NCI-H2227 (cell line): ENCODE measurements at regions not wholly inside any gene's neighbourhood (a gene's known extent, or its start where the extent isn't known, plus 50 kb on each side); places are given as distances from the start of the nearest gene placed in this dataset.
"Not testable (repeated sequence)": the region's sequence is repeated elsewhere in the genome, so short reads cannot be mapped to it uniquely, and the experiment has no call there.

Experiments used
- DNase-seq: peaks from one replicate; lab custom pipeline; 2025; ENCODE audit not compliant: unreplicated experiment; lab: John Stamatoyannopoulos, UW

DNA sequence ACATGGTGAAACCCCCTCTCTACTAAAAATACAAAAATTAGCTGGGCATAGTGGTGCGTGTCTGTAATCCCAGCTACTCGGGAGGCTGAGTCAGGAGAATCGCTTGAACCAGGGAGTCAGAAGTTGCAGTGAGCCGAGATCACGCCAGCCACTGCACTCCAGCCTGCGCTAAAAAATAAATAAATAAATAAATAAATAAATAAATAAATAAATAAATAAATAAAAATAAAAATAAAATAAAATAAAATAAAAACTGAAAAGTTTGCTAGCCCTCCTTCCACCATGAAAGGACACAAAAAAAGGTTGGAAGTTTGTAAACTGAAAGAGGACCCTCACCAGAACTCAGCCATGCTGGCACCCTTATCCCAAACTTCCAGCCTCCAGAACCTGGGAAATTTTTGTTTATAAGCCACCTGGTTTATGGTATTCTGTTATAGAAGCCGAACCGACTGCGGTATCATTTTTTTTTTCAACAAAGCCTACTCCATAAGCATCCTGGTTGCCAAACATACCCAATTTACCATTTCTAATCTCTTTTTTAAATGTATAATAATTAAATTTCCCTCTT lies 448.2 kb downstream of the SEMA3D start:
- DNase-seq: no peak

GRCh38 chr7:84735677-84736076 lies 451.2 kb downstream of the SEMA3D start:
- no peak for DNase-seq

- no peak for DNase-seq
Observed at GRCh38 chr7:84735011-84735410, 451.8 kb downstream of the SEMA3D start.

- not testable (repeated sequence) for DNase-seq
Observed at GRCh38 chr7:84733976-84734375, 452.9 kb downstream of the SEMA3D start.

DNA sequence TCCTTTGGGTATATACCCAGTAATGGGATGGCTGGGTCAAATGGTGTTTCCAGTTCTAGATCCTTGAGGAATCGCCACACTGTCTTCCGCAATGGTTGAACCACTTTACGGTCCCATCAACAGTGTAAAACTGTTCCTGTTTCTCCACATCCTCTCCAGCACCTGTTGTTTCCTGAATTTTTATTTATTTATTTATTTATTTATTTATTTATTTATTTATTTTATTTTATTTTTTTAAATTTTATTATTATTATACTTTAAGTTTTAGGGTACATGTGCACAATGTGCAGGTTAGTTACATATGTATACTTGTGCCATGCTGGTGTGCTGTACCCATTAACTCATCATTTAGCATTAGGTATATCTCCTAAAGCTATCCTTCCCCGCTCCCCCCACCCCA lies 456.0 kb downstream of the SEMA3D start:
- not testable (repeated sequence) for DNase-seq

DNA sequence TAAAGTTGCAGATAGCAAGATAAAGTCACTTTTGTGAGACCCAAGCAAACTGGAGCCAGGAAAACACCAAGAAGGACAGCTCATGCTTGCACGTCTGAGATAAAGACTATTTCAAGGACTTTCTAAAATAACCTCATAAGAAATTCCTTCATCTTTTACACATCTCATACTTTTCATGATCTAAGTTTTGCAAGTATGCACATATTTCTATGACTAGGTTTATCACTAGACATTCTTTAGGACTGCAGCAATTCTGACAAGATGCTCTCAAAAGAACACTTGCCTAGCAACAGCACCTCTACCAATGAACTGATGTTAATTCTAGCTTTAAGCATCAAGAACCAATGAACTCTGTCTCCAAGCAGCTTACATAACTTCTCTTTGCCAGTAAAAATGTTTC lies 457.6 kb downstream of the SEMA3D start:
- DNase-seq: no peak

DNA sequence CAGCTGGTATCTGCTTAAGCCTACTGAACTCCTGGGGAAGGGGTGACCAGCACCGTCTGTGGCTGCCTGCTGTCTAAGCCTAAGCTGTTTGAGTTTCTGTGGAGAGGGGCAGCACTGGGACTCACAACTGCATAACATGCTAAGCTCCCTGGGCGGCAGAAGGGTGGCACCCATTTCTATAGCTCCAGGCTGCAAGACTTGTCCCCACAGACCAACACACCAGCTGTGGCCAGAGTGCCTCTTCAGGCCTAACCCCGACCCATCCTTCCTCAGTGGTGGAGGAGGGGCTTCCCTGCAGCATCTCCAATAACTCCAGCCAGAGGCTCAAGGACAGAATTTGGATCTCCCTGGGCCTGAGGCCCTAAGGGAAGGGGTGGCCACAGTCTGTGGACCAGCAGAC lies 464.1 kb downstream of the SEMA3D start:
- DNase-seq: no peak

DNA sequence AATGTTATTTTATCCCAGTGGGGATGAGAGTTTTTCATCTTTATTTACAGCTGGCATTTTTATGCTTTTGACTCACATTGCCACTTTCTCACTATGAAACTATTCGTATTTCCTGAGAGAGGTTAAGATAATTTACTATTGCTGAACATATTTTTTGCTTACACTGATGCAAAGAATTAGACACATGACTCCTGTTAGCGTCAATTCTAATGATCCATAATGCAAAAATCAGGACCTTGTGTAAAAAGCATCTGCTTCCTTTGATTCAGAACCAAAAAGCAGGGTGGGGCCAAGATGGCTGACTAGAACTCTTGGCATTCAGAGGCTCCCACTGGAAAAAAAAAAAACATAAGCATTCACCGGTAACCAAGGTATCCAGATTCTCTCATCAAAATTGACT lies 464.8 kb downstream of the SEMA3D start:
- DNase-seq: no peak

DNA sequence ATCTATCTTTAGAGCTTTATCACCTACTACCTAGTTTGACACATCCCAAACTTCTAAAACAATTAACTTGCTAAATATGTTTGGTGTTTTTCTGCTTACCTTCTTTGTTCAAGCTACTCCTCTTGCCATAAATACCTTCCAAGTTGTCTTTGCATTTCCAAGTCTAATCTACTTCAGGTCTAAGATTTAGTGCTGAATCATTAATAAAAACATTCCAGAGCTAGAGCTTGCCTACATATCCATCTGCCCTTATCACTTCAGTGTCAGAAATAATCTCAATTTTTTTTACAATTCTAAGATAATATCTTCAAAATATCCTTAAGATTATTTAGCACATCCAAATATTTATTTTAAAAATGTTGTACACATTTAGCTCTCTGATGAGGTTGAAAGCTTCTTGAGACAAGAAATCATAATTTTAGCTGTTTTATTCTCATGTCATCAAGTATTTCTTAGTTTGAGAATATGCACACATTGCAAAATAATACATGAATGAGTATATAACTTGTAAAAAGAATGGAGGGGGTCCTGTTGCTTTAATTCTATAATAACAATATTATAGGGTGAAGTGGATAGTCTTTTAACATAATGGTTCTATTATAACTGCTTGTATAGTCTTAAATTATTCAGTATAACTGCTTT lies 466.3 kb downstream of the SEMA3D start:
- no peak for DNase-seq

- peak; percentile 54 for DNase-seq
Observed at GRCh38 chr7:84714765-84715164, 472.1 kb downstream of the SEMA3D start.

- DNase-seq: no peak
Observed at GRCh38 chr7:84712374-84713121, 474.3 kb downstream of the SEMA3D start.

DNA sequence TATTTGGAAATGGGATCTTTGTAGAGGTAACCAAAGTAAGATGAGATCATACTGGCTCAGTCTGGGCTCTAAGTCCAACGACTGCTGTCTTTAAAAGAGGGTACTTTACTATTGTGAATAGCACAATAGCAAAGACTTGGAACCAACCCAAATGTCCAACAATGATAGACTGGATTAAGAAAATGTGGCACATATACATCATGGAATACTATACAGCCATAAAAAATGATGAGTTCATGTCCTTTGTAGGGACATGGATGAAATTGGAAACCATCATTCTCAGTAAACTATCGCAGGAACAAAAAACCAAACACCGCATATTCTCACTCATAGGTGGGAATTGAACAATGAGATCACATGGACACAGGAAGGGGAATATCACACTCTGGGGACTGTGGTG lies 476.3 kb downstream of the SEMA3D start:
- not testable (repeated sequence) for DNase-seq

DNA sequence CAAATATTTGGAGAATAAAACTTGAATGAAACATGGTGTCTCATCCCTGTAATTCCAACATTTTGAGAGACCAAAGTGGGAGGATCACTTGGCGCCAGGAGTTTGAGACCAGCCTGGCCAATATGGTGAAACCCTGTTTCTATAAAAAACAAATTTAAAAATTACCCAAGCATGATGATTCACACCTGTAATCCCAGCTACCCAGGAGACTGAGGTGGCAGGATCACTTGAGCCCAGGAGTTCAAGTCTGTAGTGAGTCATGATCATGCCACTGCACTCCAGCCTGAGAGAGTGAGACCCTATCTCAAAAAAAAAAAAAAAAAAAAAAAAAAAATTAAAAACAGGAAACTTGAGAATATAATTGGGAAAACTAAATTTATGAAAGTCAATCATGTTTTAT lies 481.1 kb downstream of the SEMA3D start:
- no peak for DNase-seq

GRCh38 chr7:84705079-84705478 lies 481.8 kb downstream of the SEMA3D start:
- DNase-seq: no peak

GRCh38 chr7:84704380-84704779 lies 482.5 kb downstream of the SEMA3D start:
- no peak for DNase-seq

- no peak for DNase-seq
Observed at GRCh38 chr7:84701524-84702306, 485.1 kb downstream of the SEMA3D start.

DNA sequence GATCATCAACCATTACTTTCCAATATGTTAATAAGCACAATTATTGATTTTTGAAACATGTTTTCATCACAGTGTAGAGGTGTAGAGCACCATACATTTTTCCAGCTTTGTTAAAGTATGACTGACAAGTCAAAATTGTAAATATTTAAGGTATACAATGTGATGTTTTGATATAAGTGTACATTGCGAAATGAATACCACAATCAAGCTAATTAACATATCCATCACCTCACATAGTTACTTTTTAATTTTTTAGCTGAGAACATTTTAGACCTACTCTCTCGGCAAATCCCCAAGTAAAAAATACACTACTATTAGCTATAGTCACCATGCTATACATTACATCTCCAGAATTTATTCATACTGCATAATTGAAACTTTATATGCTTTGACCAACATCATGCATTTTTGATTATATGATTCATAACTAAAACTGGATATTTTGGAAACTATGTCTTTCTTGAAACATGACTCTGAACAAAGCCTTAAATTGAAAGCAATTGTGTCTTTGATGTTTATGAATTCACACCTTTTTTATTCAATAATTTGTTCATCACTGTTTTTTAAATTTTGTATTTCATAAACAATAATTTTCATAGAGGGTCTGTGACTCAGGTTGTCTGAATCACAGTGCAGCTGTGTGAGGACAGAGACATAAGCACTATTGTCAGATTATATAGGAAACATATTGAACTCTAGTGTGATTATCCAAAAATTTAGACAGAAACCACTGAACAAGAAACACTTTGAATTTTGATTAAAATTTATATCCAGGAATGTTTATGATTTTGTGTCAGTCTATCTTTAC lies 486.1 kb downstream of the SEMA3D start:
- DNase-seq: no peak

DNA sequence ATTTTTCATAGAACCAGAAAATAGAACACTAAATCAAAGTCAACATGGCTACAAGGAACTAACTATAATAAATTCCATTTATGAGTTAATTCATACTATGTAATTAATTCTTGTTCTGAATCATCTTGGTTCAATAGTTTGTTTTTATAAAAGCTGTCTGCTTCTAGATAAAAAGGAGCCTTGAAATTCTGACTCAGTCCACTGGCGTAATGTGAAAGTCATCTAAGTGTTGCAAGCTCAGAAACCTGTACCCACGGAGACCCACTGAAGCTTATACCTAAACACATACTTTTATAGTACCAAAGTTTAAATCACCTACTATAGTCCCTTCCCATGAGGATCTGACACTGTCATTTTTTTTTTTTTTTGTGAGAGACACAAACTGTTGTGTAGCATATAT lies 489.4 kb downstream of the SEMA3D start:
- no peak for DNase-seq

- no peak for DNase-seq
Observed at GRCh38 chr7:84693483-84693882, 493.4 kb downstream of the SEMA3D start.

GRCh38 chr7:84688671-84689070 lies 494.1 kb upstream of the SEMA3A start:
- no peak for DNase-seq

DNA sequence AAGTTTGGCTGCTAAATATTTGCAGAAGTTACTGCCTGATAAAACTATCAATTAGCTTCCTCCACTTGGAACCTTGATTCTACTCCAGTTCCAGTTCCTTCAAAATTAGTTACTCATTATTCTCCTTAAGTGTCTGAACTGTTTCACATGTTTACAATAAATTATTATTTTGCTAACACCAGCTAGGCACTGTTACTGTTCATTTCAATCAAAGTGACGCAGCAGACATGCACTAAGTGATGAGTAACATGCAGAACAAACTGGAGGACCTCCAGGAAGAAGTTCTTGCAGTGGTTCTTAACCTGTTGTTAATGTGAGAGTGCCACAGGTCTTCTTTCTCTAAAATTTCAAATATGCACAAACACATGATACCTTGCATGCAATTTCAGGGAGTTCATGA lies 491.8 kb upstream of the SEMA3A start:
- DNase-seq: no peak
